Common myeloid progenitor, CD34-positive (primary cell): ENCODE measurements at regions not wholly inside any gene's neighbourhood (a gene's known extent, or its start where the extent isn't known, plus 50 kb on each side); places are given as distances from the start of the nearest gene placed in this dataset.

Experiments
- CTCF ChIA-PET: fragments of 350-600 bp; sonication (Branson Sonifier 250); formaldehyde crosslinking; loops from one replicate; lab custom pipeline; 2021; ENCODE audit warnings: antibody characterized with exemption; lab: Charles Lee
- POLR2A ChIA-PET: fragments of 350-600 bp; sonication (Branson Sonifier 250); formaldehyde crosslinking; loops from one replicate; lab custom pipeline; 2021; ENCODE audit warnings: antibody characterized with exemption; lab: Charles Lee
- DNase-seq, 3 donors: peaks; one replicate each; pipeline versions ENCODE4 v3.0.0 to v3.0.0-alpha.2; 2013
- H3K27ac ChIP-seq, 2 experiments: 1 replicate in 1 of 2; 2 replicates in 1 of 2; pipeline ENCODE4 v1.7.0; 2013; ENCODE audit warnings: inconsistent platforms in 2 of 2, low read length in 2 of 2, mild to moderate bottlenecking in 2 of 2, low read depth in 1 of 2, moderate library complexity in 1 of 2; ENCODE audit not compliant: severe bottlenecking in 2 of 2, insufficient read depth in 1 of 2, poor library complexity in 1 of 2
- H3K27me3 ChIP-seq, 5 experiments: replicated peaks in 2 of 5; 1 replicate in 3 of 5; 2 replicates in 2 of 5; pipeline versions ENCODE4 v1.6.1 to v1.7.0; 2013; ENCODE audit warnings: low read length in 4 of 5, mild to moderate bottlenecking in 2 of 5, moderate library complexity in 2 of 5, inconsistent platforms in 1 of 5; ENCODE audit not compliant: insufficient read depth in 5 of 5, control insufficient read depth in 4 of 5
- H3K36me3 ChIP-seq, 4 experiments: 1 replicate in 2 of 4; 2 replicates in 2 of 4; pipeline versions ENCODE4 v1.6.1 to v1.7.0; 2013; ENCODE audit warnings: low read length in 3 of 4, control low read depth in 1 of 4, mild to moderate bottlenecking in 1 of 4; ENCODE audit not compliant: control insufficient read depth in 4 of 4, insufficient read depth in 4 of 4
- H3K4me1 ChIP-seq, 4 experiments: 1 replicate in 3 of 4; 2 replicates in 1 of 4; pipeline versions ENCODE4 v1.6.1 to v1.7.1; 2013; ENCODE audit warnings: low read length in 3 of 4, mild to moderate bottlenecking in 3 of 4, control low read depth in 1 of 4, inconsistent platforms in 1 of 4, moderate library complexity in 1 of 4; ENCODE audit not compliant: control insufficient read depth in 4 of 4, insufficient read depth in 4 of 4; ENCODE audit errors: control extremely low read depth in 1 of 4
- H3K4me3 ChIP-seq, 7 experiments: 1 replicate in 4 of 7; 2 replicates in 3 of 7; pipeline versions ENCODE4 v1.5.1 to v1.7.0; 2013; ENCODE audit warnings: mild to moderate bottlenecking in 7 of 7, low read length in 6 of 7, moderate library complexity in 6 of 7, inconsistent platforms in 2 of 7, low read depth in 2 of 7, control low read depth in 1 of 7; ENCODE audit not compliant: insufficient read depth in 4 of 7, control insufficient read depth in 1 of 7; ENCODE audit errors: extremely low read depth in 1 of 7
- H3K9me3 ChIP-seq, 5 experiments: 1 replicate in 4 of 5; 2 replicates in 1 of 5; pipeline versions ENCODE4 v1.6.1 to v1.7.1; 2013; ENCODE audit warnings: low read length in 4 of 5, mild to moderate bottlenecking in 2 of 5, inconsistent platforms in 1 of 5, low read depth in 1 of 5, moderate library complexity in 1 of 5; ENCODE audit not compliant: control insufficient read depth in 4 of 5, insufficient read depth in 2 of 5; ENCODE audit errors: control extremely low read depth in 1 of 5
- WGBS: methylation state at CpG from one replicate; pipeline ENCODE4 v1.1.5; 2013; ENCODE audit not compliant: insufficient coverage; 5-methylcytosine and 5-hydroxymethylcytosine counted together

DNA sequence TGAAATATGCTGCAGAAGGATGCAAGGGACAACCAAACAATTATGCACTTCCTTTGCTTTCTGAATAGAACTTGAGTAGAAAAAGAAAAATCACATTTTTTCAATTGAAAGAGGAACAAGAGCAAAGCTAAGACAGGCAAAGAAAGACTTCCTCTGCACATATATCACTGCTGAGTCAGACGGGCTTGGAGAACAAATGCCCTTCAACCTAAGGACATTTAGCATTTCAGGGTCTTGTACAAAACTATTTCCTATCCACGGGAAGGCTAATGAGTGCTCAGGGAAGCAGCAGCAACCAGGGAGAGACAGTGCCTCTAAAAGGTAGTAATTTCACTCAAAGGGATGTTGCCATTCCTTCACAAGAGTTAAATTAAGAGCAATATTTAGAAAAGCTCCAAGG lies 570.0 kb upstream of the GCFC2 start:
- no peak for DNase-seq
- Histone ChIP-seq H3K4me3 (no peak overlapping the region), H3K27me3 (no peaks in the 10 kb centered on the region), H3K27ac (no peak overlapping the region), H3K36me3 (no peaks in the 10 kb centered on the region), H3K9me3 (no peaks in the 10 kb centered on the region), H3K4me1 (no peaks in the 10 kb centered on the region)
- ChIA-PET POLR2A (no interaction called here), CTCF (no interaction called here)
- WGBS: 0% methylated on average over 2 of the region's 2 CpGs

GRCh38 chr2:76279142-76279541 lies 568.4 kb upstream of the GCFC2 start:
- 0% methylated on average over 1 of the region's 4 CpGs for WGBS
- H3K9me3 ChIP-seq: peaks cover 0 to 1% (median 0%) of the 10 kb centered on the region in 5 experiments
- no peak overlapping the region for H3K4me3 ChIP-seq
- H3K4me1 ChIP-seq: no peaks in the 10 kb centered on the region
- no peaks in the 10 kb centered on the region for H3K36me3 ChIP-seq
- DNase-seq: no peak
- ChIA-PET POLR2A (no interaction called here), CTCF (no interaction called here)
- no peaks in the 10 kb centered on the region for H3K27me3 ChIP-seq
- H3K27ac ChIP-seq: no peak overlapping the region

GRCh38 chr2:76275788-76276187 lies 565.1 kb upstream of the GCFC2 start:
- Histone ChIP-seq H3K4me3 (no peak overlapping the region), H3K9me3 (peaks cover 0 to 1% (median 0%) of the 10 kb centered on the region in 5 experiments), H3K27me3 (no peaks in the 10 kb centered on the region), H3K36me3 (no peaks in the 10 kb centered on the region), H3K27ac (no peak overlapping the region), H3K4me1 (no peaks in the 10 kb centered on the region)
- DNase-seq: no peak
- ChIA-PET CTCF (no interaction called here), POLR2A (no interaction called here)
- 66% methylated on average over 3 of the region's 4 CpGs for WGBS

- no peaks in the 10 kb centered on the region for H3K36me3 ChIP-seq
- H3K27me3 ChIP-seq: no peaks in the 10 kb centered on the region
- H3K27ac ChIP-seq: no peak overlapping the region
- no peak for DNase-seq
- POLR2A ChIA-PET: no interaction called here
- no peaks in the 10 kb centered on the region for H3K4me1 ChIP-seq
- CTCF ChIA-PET: interaction anchor here (0.6 kb wide), 1 partner anchor 145 kb away, joined by 3 read pairs; no protein-coding TSS in a partner anchor
- no CpG with 5 or more reads among the region's 2 CpGs for WGBS
- no peak overlapping the region for H3K4me3 ChIP-seq
- H3K9me3 ChIP-seq: peaks cover 0 to 1% (median 0%) of the 10 kb centered on the region in 5 experiments
Measured at GRCh38 chr2:76274676-76275075, 564.0 kb upstream of the GCFC2 start.

GRCh38 chr2:76274160-76274559 lies 563.4 kb upstream of the GCFC2 start:
- H3K9me3 ChIP-seq: peaks cover 0 to 1% (median 0%) of the 10 kb centered on the region in 5 experiments
- H3K4me3 ChIP-seq: no peak overlapping the region
- ChIA-PET POLR2A (no interaction called here), CTCF (no interaction called here)
- no peak overlapping the region for H3K27ac ChIP-seq
- H3K27me3 ChIP-seq: no peaks in the 10 kb centered on the region
- DNase-seq: no peak
- H3K36me3 ChIP-seq: no peaks in the 10 kb centered on the region
- no peaks in the 10 kb centered on the region for H3K4me1 ChIP-seq

- Histone ChIP-seq H3K4me1 (no peaks in the 10 kb centered on the region), H3K4me3 (no peak overlapping the region), H3K27ac (no peak overlapping the region), H3K9me3 (peaks cover 0 to 1% (median 0%) of the 10 kb centered on the region in 5 experiments), H3K27me3 (no peaks in the 10 kb centered on the region), H3K36me3 (no peaks in the 10 kb centered on the region)
- ChIA-PET CTCF (no interaction called here), POLR2A (no interaction called here)
- DNase-seq: no peak
- WGBS: 96% methylated on average over 3 of the region's 4 CpGs
Measured at GRCh38 chr2:76270096-76270710, 559.5 kb upstream of the GCFC2 start.

- Histone ChIP-seq H3K9me3 (no peaks in the 10 kb centered on the region), H3K27me3 (no peaks in the 10 kb centered on the region), H3K4me1 (no peaks in the 10 kb centered on the region), H3K27ac (no peak overlapping the region), H3K36me3 (no peaks in the 10 kb centered on the region), H3K4me3 (no peak overlapping the region)
- ChIA-PET POLR2A (interaction anchor here (0.6 kb wide), 1 partner anchor 36 kb away, joined by 3 read pairs; no protein-coding TSS in a partner anchor), CTCF (no interaction called here)
- whole genome bisulfite sequencing: 95% methylated on average over 3 of the region's 5 CpGs
- no peak for DNase-seq
Measured at GRCh38 chr2:76268902-76269620, 558.3 kb upstream of the GCFC2 start.
